NCI-H1105 (cell line): ENCODE measurements at regions not wholly inside any gene's neighbourhood (a gene's known extent, or its start where the extent isn't known, plus 50 kb on each side); places are given as distances from the start of the nearest gene placed in this dataset.

Source experiments
- DNase-seq: peaks from one replicate; lab custom pipeline; 2025; lab: John Stamatoyannopoulos, UW

GRCh38 chr20:24334830-24335229 lies 134.6 kb upstream of the SYNDIG1 start:
- DNase-seq, result no peak

- no peak for DNase-seq
Observed at GRCh38 chr20:24332956-24333355, 136.5 kb upstream of the SYNDIG1 start.

- DNase-seq, result no peak
Observed at GRCh38 chr20:24331939-24332338, 137.5 kb upstream of the SYNDIG1 start.

GRCh38 chr20:24328901-24329300 lies 140.5 kb upstream of the SYNDIG1 start:
- no peak for DNase-seq

GRCh38 chr20:24321973-24322372 lies 147.5 kb upstream of the SYNDIG1 start:
- DNase-seq, result no peak

- no peak for DNase-seq
Observed at GRCh38 chr20:24318569-24319352, 150.7 kb upstream of the SYNDIG1 start.

GRCh38 chr20:24317224-24317623 lies 152.2 kb upstream of the SYNDIG1 start:
- DNase-seq, result no peak

- no peak for DNase-seq
Observed at GRCh38 chr20:24316731-24317130, 152.7 kb upstream of the SYNDIG1 start.

- no peak for DNase-seq
Observed at GRCh38 chr20:24314053-24314452, 155.4 kb upstream of the SYNDIG1 start.

GRCh38 chr20:24309596-24309995 lies 159.8 kb upstream of the SYNDIG1 start:
- DNase-seq, result no peak

GRCh38 chr20:24305371-24305770 lies 164.1 kb upstream of the SYNDIG1 start:
- no peak for DNase-seq

GRCh38 chr20:24304291-24304690 lies 165.1 kb upstream of the SYNDIG1 start:
- DNase-seq, result no peak

GRCh38 chr20:24303393-24304170 lies 165.8 kb upstream of the SYNDIG1 start:
- no peak for DNase-seq

GRCh38 chr20:24297993-24298392 lies 171.4 kb upstream of the SYNDIG1 start:
- no peak for DNase-seq

GRCh38 chr20:24296477-24297261 lies 172.8 kb upstream of the SYNDIG1 start:
- DNase-seq, result no peak

- no peak for DNase-seq
Observed at GRCh38 chr20:24291014-24291413, 178.4 kb upstream of the SYNDIG1 start.

- no peak for DNase-seq
Observed at GRCh38 chr20:24289737-24290481, 179.5 kb upstream of the SYNDIG1 start.

- no peak for DNase-seq
Observed at GRCh38 chr20:24283186-24283585, 186.2 kb upstream of the SYNDIG1 start.

- no peak for DNase-seq
Observed at GRCh38 chr20:24277196-24277595, 192.2 kb upstream of the SYNDIG1 start.

GRCh38 chr20:24275946-24276705 lies 193.3 kb upstream of the SYNDIG1 start:
- DNase-seq, result no peak

- DNase-seq, result no peak
Observed at GRCh38 chr20:24273251-24273650, 196.2 kb upstream of the SYNDIG1 start.
